ENCODE measurements at regions not wholly inside any gene's neighbourhood (a gene's known extent, or its start where the extent isn't known, plus 50 kb on each side); places are given as distances from the start of the nearest gene placed in this dataset.

GRCh38 chrX:124280294-124280902 lies 52.1 kb upstream of the TEX13D start:
- TF ChIP-seq EZH2 (IDR thresholded peaks at IDR 0.05; ENCODE audit: borderline replicate concordance, low read length) (no peak), CTCF (conservative IDR thresholded peaks at IDR 0.05 in 1 of 2, IDR thresholded peaks at IDR 0.05 in 1 of 2; ENCODE audit: extremely low read depth in 1 of 2, insufficient read depth in 1 of 2, low read depth in 1 of 2, low read length in 2 of 2) (no peak)
